HG03095 (cell line): ENCODE measurements at regions not wholly inside any gene's neighbourhood (a gene's known extent, or its start where the extent isn't known, plus 50 kb on each side); places are given as distances from the start of the nearest gene placed in this dataset.

Source experiments
- ATAC-seq: cut with Tn5 transposase; IDR thresholded peaks from one replicate; pipeline ENCODE4 v1.9.1; 2021; ENCODE audit warnings: moderate library complexity; ENCODE audit not compliant: unreplicated experiment

- ATAC-seq = no peak
Measured at GRCh38 chr3:83890039-83890762, 1068.6 kb upstream of the CADM2 start.

GRCh38 chr3:83890763-83891135 lies 1068.0 kb upstream of the CADM2 start:
- ATAC-seq = no peak

GRCh38 chr3:83894223-83894622 lies 1064.6 kb upstream of the CADM2 start:
- ATAC-seq = no peak

- no peak for ATAC-seq
Measured at GRCh38 chr3:83895892-83896291, 1062.9 kb upstream of the CADM2 start.

- no peak for ATAC-seq
Measured at GRCh38 chr3:83902787-83903533, 1055.8 kb upstream of the CADM2 start.

- ATAC-seq = no peak
Measured at GRCh38 chr3:83913381-83913780, 1045.4 kb upstream of the CADM2 start.

- no peak for ATAC-seq
Measured at GRCh38 chr3:83926291-83926690, 1032.5 kb upstream of the CADM2 start.

GRCh38 chr3:83928391-83928790 lies 1030.4 kb upstream of the CADM2 start:
- no peak for ATAC-seq

GRCh38 chr3:83928903-83929302 lies 1029.9 kb upstream of the CADM2 start:
- no peak for ATAC-seq

- ATAC-seq = no peak
Measured at GRCh38 chr3:83934192-83935021, 1024.4 kb upstream of the CADM2 start.

GRCh38 chr3:83938491-83938890 lies 1020.3 kb upstream of the CADM2 start:
- ATAC-seq = no peak

- no peak for ATAC-seq
Measured at GRCh38 chr3:83941990-83942745, 1016.6 kb upstream of the CADM2 start.

- no peak for ATAC-seq
Measured at GRCh38 chr3:83946049-83946448, 1012.7 kb upstream of the CADM2 start.

GRCh38 chr3:83946554-83946953 lies 1012.2 kb upstream of the CADM2 start:
- no peak for ATAC-seq

GRCh38 chr3:83948771-83949170 lies 1010.0 kb upstream of the CADM2 start:
- ATAC-seq = no peak

GRCh38 chr3:83953417-83954089 lies 1005.2 kb upstream of the CADM2 start:
- ATAC-seq = no peak

GRCh38 chr3:83956431-83956830 lies 1002.4 kb upstream of the CADM2 start:
- ATAC-seq = no peak

- no peak for ATAC-seq
Measured at GRCh38 chr3:83968356-83968755, 990.4 kb upstream of the CADM2 start.

- no peak for ATAC-seq
Measured at GRCh38 chr3:83971666-83972065, 987.1 kb upstream of the CADM2 start.

GRCh38 chr3:84008623-84009022 lies 950.2 kb upstream of the CADM2 start:
- no peak for ATAC-seq
